SU-DHL-6 (cell line): ENCODE measurements at regions not wholly inside any gene's neighbourhood (a gene's known extent, or its start where the extent isn't known, plus 50 kb on each side); places are given as distances from the start of the nearest gene placed in this dataset.

Experiments
- H2AFZ ChIP-seq: fragments of 200-600 bp; sonication (generic); 2 replicates; pipeline ENCODE4 v1.6.1; 2014; ENCODE audit warnings: low read depth, mild to moderate bottlenecking, moderate library complexity, mixed read lengths, antibody characterized with exemption, low read length; ENCODE audit not compliant: severe bottlenecking
- H3F3A ChIP-seq: fragments of 200-600 bp; shearing (Covaris generic); 2 replicates; pipeline ENCODE4 v1.6.0; 2016; ENCODE audit warnings: antibody characterized with exemption, mild to moderate bottlenecking; ENCODE audit not compliant: insufficient read depth
- H3K27ac ChIP-seq: fragments of 200-600 bp; sonication (generic); 2 replicates; pipeline ENCODE4 v1.5.1; 2016; ENCODE audit warnings: low read depth, mild to moderate bottlenecking, low read length, moderate library complexity, mixed read lengths
- H3K27me3 ChIP-seq: fragments of 200-600 bp; sonication (generic), shearing (Covaris generic); 2 replicates; pipeline ENCODE4 v1.6.0; 2014; ENCODE audit warnings: mild to moderate bottlenecking, low read length
- H3K36me3 ChIP-seq: fragments of 200-600 bp; sonication (generic); 2 replicates; pipeline ENCODE4 v1.6.1; 2014; ENCODE audit warnings: mild to moderate bottlenecking, low read length, mixed read lengths
- H3K4me2 ChIP-seq: fragments of 300-600, 200-600 bp; shearing (Covaris generic), sonication (generic); 2 replicates; pipeline ENCODE4 v1.6.0; 2014; ENCODE audit warnings: low read length, low read depth, mild to moderate bottlenecking; ENCODE audit not compliant: poor library complexity, severe bottlenecking
- H3K4me3 ChIP-seq: fragments of 200-600 bp; sonication (generic); 2 replicates; pipeline ENCODE4 v1.5.1; 2014; ENCODE audit warnings: antibody characterized with exemption, low read length, mild to moderate bottlenecking, mixed read lengths; ENCODE audit not compliant: insufficient read depth, poor library complexity, severe bottlenecking
- H3K79me2 ChIP-seq: fragments of 200-600 bp; sonication (generic); 2 replicates; pipeline ENCODE4 v1.6.1; 2014; ENCODE audit warnings: mild to moderate bottlenecking, low read length, moderate library complexity; ENCODE audit not compliant: insufficient read depth
- H3K9ac ChIP-seq: fragments of 200-600 bp; sonication (generic); 2 replicates; pipeline ENCODE4 v1.7.0; 2014; ENCODE audit warnings: mild to moderate bottlenecking, low read length
- H3K9me2 ChIP-seq: fragments of 200-600 bp; sonication (generic); replicated peaks from 2 replicates; pipeline ENCODE4 v1.6.1; 2014; ENCODE audit warnings: low read length; ENCODE audit not compliant: insufficient read depth
- H3K9me3 ChIP-seq: fragments of 200-600 bp; sonication (generic); 2 replicates; pipeline ENCODE4 v1.6.1; 2014; ENCODE audit warnings: low read length, mixed read lengths; ENCODE audit not compliant: insufficient read depth
- H4K20me1 ChIP-seq: fragments of 200-600 bp; sonication (generic); 2 replicates; pipeline ENCODE4 v1.6.1; 2014; ENCODE audit warnings: low read depth, mild to moderate bottlenecking, antibody characterized with exemption, low read length, moderate library complexity, mixed read lengths
- CTCF ChIP-seq: fragments of 200-600 bp; sonication (generic); IDR thresholded peaks from one replicate; pipeline ENCODE4 v1.5.1; 2017; ENCODE audit warnings: antibody characterized with exemption, mild to moderate bottlenecking, low read length, moderate library complexity; ENCODE audit not compliant: insufficient read depth, poor library complexity, severe bottlenecking
- EZH2phosphoT487 ChIP-seq: fragments of 200-600 bp; sonication (generic), shearing (Covaris generic); conservative IDR thresholded peaks from 2 replicates; pipeline ENCODE4 v1.6.1; 2018; ENCODE audit warnings: mild to moderate bottlenecking, antibody characterized with exemption, low read length, moderate library complexity, mixed read lengths

GRCh38 chr16:85171004-85171758 is 58.9 kb upstream of the CIBAR2 start:
- no peaks in the 10 kb centered on the region for H3K9me2 ChIP-seq
- no peak overlapping the region for H3K27ac ChIP-seq
- H3K9ac ChIP-seq = no peak overlapping the region
- no peaks in the 10 kb centered on the region for H3K79me2 ChIP-seq
- H4K20me1 ChIP-seq = no peaks in the 10 kb centered on the region
- H3K27me3 ChIP-seq = no peaks in the 10 kb centered on the region
- TF ChIP-seq CTCF (no peak), EZH2phosphoT487 (no peak)
- H3K36me3 ChIP-seq = no peaks in the 10 kb centered on the region
- no peak overlapping the region for H2AFZ ChIP-seq
- no peak overlapping the region for H3K4me3 ChIP-seq
- no peaks in the 10 kb centered on the region for H3K9me3 ChIP-seq
- H3K4me2 ChIP-seq = no peak overlapping the region
- no peaks in the 10 kb centered on the region for H3F3A ChIP-seq

DNA sequence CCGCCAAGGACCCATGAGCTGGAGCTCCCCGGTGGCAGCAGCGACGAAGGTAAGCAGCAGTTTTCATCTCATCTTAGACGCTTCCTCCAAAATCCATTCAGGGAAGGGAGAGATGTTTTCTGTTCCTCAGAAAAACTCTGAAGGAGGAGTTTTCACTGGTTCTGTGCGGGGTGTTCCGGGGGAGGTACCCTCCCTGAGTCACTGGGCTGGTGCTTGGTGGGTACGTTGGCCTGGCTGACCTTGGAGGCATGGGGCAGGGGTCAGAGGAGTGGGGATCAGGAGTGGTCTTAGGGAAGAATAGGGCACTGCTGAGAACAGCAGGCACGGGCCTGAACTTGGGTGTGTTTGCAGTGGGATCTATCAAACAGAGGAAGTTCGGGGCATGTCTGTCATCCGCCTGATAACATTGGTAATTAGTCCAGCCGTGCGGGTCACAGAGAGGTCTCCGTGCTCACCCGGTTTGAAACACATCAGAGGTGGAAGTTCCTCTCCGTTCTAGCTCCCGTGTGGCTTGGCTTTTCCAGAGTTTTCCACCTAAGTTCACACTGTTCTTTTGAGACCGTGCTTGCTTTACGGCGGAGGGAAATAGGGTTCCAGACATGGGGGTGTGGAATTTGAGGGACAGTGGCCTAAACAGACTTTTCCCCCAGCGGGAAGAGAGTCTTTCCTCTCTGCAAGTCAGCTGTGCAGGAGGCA is 59.6 kb upstream of the CIBAR2 start:
- Histone ChIP-seq H3F3A (no peaks in the 10 kb centered on the region), H3K27me3 (no peaks in the 10 kb centered on the region), H3K9me2 (no peaks in the 10 kb centered on the region), H3K79me2 (no peaks in the 10 kb centered on the region), H3K27ac (no peak overlapping the region), H3K9ac (no peak overlapping the region), H3K4me3 (no peak overlapping the region), H3K36me3 (no peaks in the 10 kb centered on the region), H3K4me2 (no peak overlapping the region), H2AFZ (no peak overlapping the region), H4K20me1 (no peaks in the 10 kb centered on the region), H3K9me3 (no peaks in the 10 kb centered on the region)
- no peak for TF ChIP-seq CTCF
- no peak for TF ChIP-seq EZH2phosphoT487

GRCh38 chr16:85172455-85173145 is 60.3 kb upstream of the CIBAR2 start:
- Histone ChIP-seq H3K9ac (no peak overlapping the region), H4K20me1 (no peaks in the 10 kb centered on the region), H3F3A (no peaks in the 10 kb centered on the region), H3K4me3 (no peak overlapping the region), H3K4me2 (no peak overlapping the region), H3K79me2 (no peaks in the 10 kb centered on the region), H3K36me3 (no peaks in the 10 kb centered on the region), H3K9me2 (no peaks in the 10 kb centered on the region), H2AFZ (no peak overlapping the region), H3K27me3 (no peaks in the 10 kb centered on the region), H3K27ac (no peak overlapping the region), H3K9me3 (no peaks in the 10 kb centered on the region)
- no peak for TF ChIP-seq CTCF
- TF ChIP-seq EZH2phosphoT487 = no peak
